Gastroesophageal sphincter (tissue), 4 donors: ENCODE measurements at regions not wholly inside any gene's neighbourhood (a gene's known extent, or its start where the extent isn't known, plus 50 kb on each side); places are given as distances from the start of the nearest gene placed in this dataset.

Experiments
- ATAC-seq: fragments of 150-250 bp; one replicate; pipeline ENCODE4 v1.9.1; 2016; ENCODE audit warnings: mild to moderate bottlenecking, moderate library complexity
- H3K27ac ChIP-seq, 4 donors: fragments of 200-600 bp; sonication (generic) in 3 of 4; 1 replicate in 3 of 4; 2 replicates in 1 of 4; pipeline ENCODE4 v1.5.1; 2016 to 2019
- H3K27me3 ChIP-seq: fragments of 200-600 bp; sonication (generic); one replicate; pipeline ENCODE4 v1.5.1; 2019
- H3K36me3 ChIP-seq, 2 donors: fragments of 200-600 bp; sonication (generic); one replicate each; pipeline ENCODE4 v1.5.1; 2019; ENCODE audit warnings: control low read depth in 1 of 2
- H3K4me1 ChIP-seq, 3 donors: fragments of 200-600 bp; sonication (generic); 1 replicate in 2 of 3; 2 replicates in 1 of 3; pipeline ENCODE4 v1.5.1; 2016 to 2019; ENCODE audit warnings: control low read depth in 2 of 3
- H3K4me3 ChIP-seq, 2 donors: fragments of 200-600 bp; sonication (generic); one replicate each; pipeline ENCODE4 v1.5.1; 2019; ENCODE audit warnings: mild to moderate bottlenecking in 1 of 2, moderate library complexity in 1 of 2
- H3K9me3 ChIP-seq, 3 donors: fragments of 200-600 bp; sonication (generic); one replicate each; pipeline ENCODE4 v1.5.1; 2017 to 2019; ENCODE audit warnings: control low read depth in 2 of 3
- CTCF ChIP-seq, 4 experiments: fragments of 200-600 bp in 2 of 4; fragments of 450-650 bp in 2 of 4; sonication (generic) in 1 of 4; IDR thresholded peaks; one replicate each; pipeline ENCODE4 v1.5.1; 2017 to 2019; ENCODE audit warnings: antibody characterized with exemption in 4 of 4, mild to moderate bottlenecking in 2 of 4, moderate library complexity in 2 of 4
- EP300 ChIP-seq: sonication (generic); formaldehyde crosslinking; IDR thresholded peaks from one replicate; pipeline ENCODE4 v1.6.1; 2017; ENCODE audit warnings: antibody characterized with exemption, mild to moderate bottlenecking
- POLR2A ChIP-seq, 2 donors: fragments of 450-650 bp; IDR thresholded peaks; one replicate each; pipeline ENCODE4 v1.6.1; 2017; ENCODE audit warnings: antibody characterized with exemption in 2 of 2, mild to moderate bottlenecking in 2 of 2, moderate library complexity in 1 of 2
- POLR2AphosphoS5 ChIP-seq: sonication (generic); formaldehyde crosslinking; IDR thresholded peaks from one replicate; pipeline ENCODE4 v1.6.1; 2017; ENCODE audit warnings: antibody characterized with exemption
- WGBS, 2 donors: methylation state at CpG; one replicate each; pipeline ENCODE4 v1.1.5; 2018; ENCODE audit warnings: low coverage in 1 of 2; 5-methylcytosine and 5-hydroxymethylcytosine counted together

GRCh38 chr12:3354586-3354985, 136.4 kb upstream of the PRMT8 start:
- TF ChIP-seq CTCF (IDR thresholded peaks at IDR 0.05) = no peak
- no peak for ATAC-seq
- WGBS, 2 donors = 100% methylated on average over 1 of the region's 3 CpGs; no CpG with 5 or more reads in 1 of the 2 donors
- Histone ChIP-seq H3K4me3 (no peak overlapping the region), H3K4me1 (no peaks in the 10 kb centered on the region), H3K27me3 (peaks cover 38% of the 10 kb centered on the region), H3K36me3 (no peaks in the 10 kb centered on the region), H3K9me3 (peaks cover 0 to 11% (median 0%) of the 10 kb centered on the region in 3 donors), H3K27ac (no peak overlapping the region)

GRCh38 chr12:3355378-3355900, 135.6 kb upstream of the PRMT8 start:
- Histone ChIP-seq H3K4me3 (no peak overlapping the region), H3K27ac (no peak overlapping the region), H3K9me3 (peaks cover 0 to 11% (median 0%) of the 10 kb centered on the region in 3 donors), H3K4me1 (no peaks in the 10 kb centered on the region), H3K36me3 (no peaks in the 10 kb centered on the region), H3K27me3 (peaks cover 33% of the 10 kb centered on the region)
- TF ChIP-seq POLR2A (IDR thresholded peaks at IDR 0.05) (no peak), EP300 (no peak), POLR2AphosphoS5 (no peak), CTCF (IDR thresholded peaks at IDR 0.05) (no peak)
- no peak for ATAC-seq
- WGBS, 2 donors = 32 to 42% methylated on average over 5 of the region's 9 CpGs

GRCh38 chr12:3357950-3358525, 133.0 kb upstream of the PRMT8 start:
- TF ChIP-seq CTCF (IDR thresholded peaks at IDR 0.05) (no peak), POLR2A (IDR thresholded peaks at IDR 0.05) (no peak), POLR2AphosphoS5 (no peak), EP300 (no peak)
- Histone ChIP-seq H3K36me3 (no peaks in the 10 kb centered on the region), H3K27me3 (peaks cover 40% of the 10 kb centered on the region), H3K9me3 (no peaks in the 10 kb centered on the region), H3K4me1 (no peaks in the 10 kb centered on the region), H3K4me3 (no peak overlapping the region), H3K27ac (no peak overlapping the region)
- ATAC-seq = no peak
- WGBS, 2 donors = 86 to 100% methylated on average over 1 to 5 of the region's 8 CpGs

- H3K9me3 ChIP-seq = no peaks in the 10 kb centered on the region
- no peak for ATAC-seq
- H3K27ac ChIP-seq = no peak overlapping the region
- no peaks in the 10 kb centered on the region for H3K4me1 ChIP-seq
- no peak overlapping the region for H3K4me3 ChIP-seq
- TF ChIP-seq CTCF (IDR thresholded peaks at IDR 0.05) (no peak), POLR2AphosphoS5 (no peak), EP300 (no peak), POLR2A (IDR thresholded peaks at IDR 0.05) (no peak)
- peaks cover 45% of the 10 kb centered on the region for H3K27me3 ChIP-seq
- WGBS, 2 donors = 94 to 95% methylated on average over 2 of the region's 2 CpGs
- no peaks in the 10 kb centered on the region for H3K36me3 ChIP-seq
These were observed 131.5 kb upstream of the PRMT8 start for GRCh38 chr12:3359478-3359877.

GRCh38 chr12:3361146-3361545, 129.9 kb upstream of the PRMT8 start:
- Histone ChIP-seq H3K27ac (no peak overlapping the region), H3K27me3 (peaks cover 54% of the 10 kb centered on the region), H3K4me1 (peaks cover 0 to 9% (median 3%) of the 10 kb centered on the region in 3 donors), H3K36me3 (no peaks in the 10 kb centered on the region), H3K9me3 (no peaks in the 10 kb centered on the region), H3K4me3 (no peak overlapping the region)
- WGBS, 2 donors = 83 to 86% methylated on average over 6 of the region's 6 CpGs
- no peak for ATAC-seq
- TF ChIP-seq CTCF (IDR thresholded peaks at IDR 0.05) = no peak
- TF ChIP-seq POLR2AphosphoS5 = no peak
- TF ChIP-seq EP300 = no peak
- TF ChIP-seq POLR2A (IDR thresholded peaks at IDR 0.05) = no peak
